Endothelial cell of umbilical vein (primary cell): ENCODE measurements at regions not wholly inside any gene's neighbourhood (a gene's known extent, or its start where the extent isn't known, plus 50 kb on each side); places are given as distances from the start of the nearest gene placed in this dataset.

Source experiments
- BruUV-seq: library from RNA; stranded (reverse); fragments of 400-500 nt; replicated peaks from 2 replicates; lab custom pipeline; 2021; lab: Mats Ljungman, UMichigan
- CTCF ChIA-PET: fragments of 300-600, 350-600 bp; sonication (Branson Sonifier 250); formaldehyde crosslinking; loops from one replicate; lab custom pipeline; 2021; ENCODE audit warnings: antibody characterized with exemption, inconsistent platforms; lab: Charles Lee
- POLR2A ChIA-PET: fragments of 300-600, 350-600 bp; sonication (Branson Sonifier 250); formaldehyde crosslinking; loops from one replicate; lab custom pipeline; 2021; ENCODE audit warnings: antibody characterized with exemption, inconsistent platforms; lab: Charles Lee
- DNase-seq: peaks from one replicate; pipeline ENCODE4 v3.0.0-alpha.2; 2011; ENCODE audit warnings: low read depth, low spot score
- FAIRE-seq: peaks from 2 replicates; lab custom pipeline; 2011; peaks lifted over from hg19 to GRCh38; lab: Jason Lieb, UNC
- H2AFZ ChIP-seq: 2 replicates; pipeline ENCODE4 v1.6.0; 2012; ENCODE audit warnings: low read depth, low read length, control low read depth, inconsistent platforms
- H3K27ac ChIP-seq: 2 replicates; pipeline ENCODE4 v1.5.1; 2011; ENCODE audit warnings: low read depth, mild to moderate bottlenecking, control low read depth, low read length, moderate library complexity; ENCODE audit not compliant: insufficient read depth
- H3K27me3 ChIP-seq, 2 experiments: 2 replicates each; pipeline versions ENCODE4 v1.6.0 to v1.6.1; 2011; ENCODE audit warnings: low read length in 2 of 2, mixed read lengths in 1 of 2; ENCODE audit not compliant: control insufficient read depth in 2 of 2, insufficient read depth in 2 of 2
- H3K36me3 ChIP-seq, 2 experiments: 2 replicates in 1 of 2; 3 replicates in 1 of 2; pipeline ENCODE4 v1.5.1; 2011; ENCODE audit warnings: low read length in 2 of 2, mild to moderate bottlenecking in 1 of 2, moderate library complexity in 1 of 2; ENCODE audit not compliant: control insufficient read depth in 2 of 2, insufficient read depth in 2 of 2; ENCODE audit errors: extremely low read depth in 1 of 2
- H3K4me1 ChIP-seq: 3 replicates; pipeline ENCODE4 v1.5.1; 2011; ENCODE audit warnings: mild to moderate bottlenecking, low read length; ENCODE audit not compliant: control insufficient read depth, insufficient read depth; ENCODE audit errors: extremely low read depth
- H3K4me2 ChIP-seq: 2 replicates; pipeline ENCODE4 v1.6.1; 2011; ENCODE audit warnings: low read length, control low read depth, mixed read lengths; ENCODE audit not compliant: insufficient read depth
- H3K4me3 ChIP-seq, 3 experiments: fragments of 200-600 bp in 1 of 3; sonication (generic), shearing (Covaris generic) in 1 of 3; replicated peaks in 1 of 3; 2 replicates each; pipeline ENCODE4 v1.5.1; 2011 to 2016; ENCODE audit warnings: control low read depth in 3 of 3, low read length in 3 of 3, mild to moderate bottlenecking in 2 of 3, inconsistent platforms in 1 of 3, low read depth in 1 of 3, moderate library complexity in 1 of 3; ENCODE audit not compliant: insufficient read depth in 1 of 3
- H3K79me2 ChIP-seq: 2 replicates; pipeline ENCODE4 v1.6.0; 2012; ENCODE audit warnings: low read length, inconsistent platforms; ENCODE audit not compliant: control insufficient read depth, insufficient read depth
- H3K9ac ChIP-seq: replicated peaks from 2 replicates; pipeline ENCODE3; 2011; ENCODE audit warnings: low read length, control low read depth; ENCODE audit not compliant: insufficient read depth; ENCODE audit errors: extremely low read depth
- H3K9me1 ChIP-seq: replicated peaks from 3 replicates; pipeline ENCODE4 v1.6.0; 2011; ENCODE audit warnings: mild to moderate bottlenecking, low read length; ENCODE audit not compliant: control insufficient read depth, insufficient read depth; ENCODE audit errors: extremely low read depth
- H3K9me3 ChIP-seq: replicated peaks from 2 replicates; pipeline ENCODE4 v1.5.1; 2012; ENCODE audit warnings: low read length, inconsistent platforms; ENCODE audit not compliant: control insufficient read depth, insufficient read depth
- H4K20me1 ChIP-seq: replicated peaks from 2 replicates; pipeline ENCODE3; 2011; ENCODE audit warnings: mild to moderate bottlenecking, low read length; ENCODE audit not compliant: control insufficient read depth, insufficient read depth; ENCODE audit errors: extremely low read depth
- EZH2 ChIP-seq: IDR thresholded peaks from 2 replicates; pipeline ENCODE4 v1.6.1; 2012; ENCODE audit warnings: borderline replicate concordance, low read depth, mild to moderate bottlenecking, moderate library complexity, low read length, inconsistent platforms; ENCODE audit not compliant: severe bottlenecking
- FOS ChIP-seq: IDR thresholded peaks from 2 replicates; pipeline ENCODE4 v1.6.1; 2011; ENCODE audit warnings: mild to moderate bottlenecking, low read length, moderate library complexity, borderline replicate concordance; ENCODE audit not compliant: insufficient read depth
- GATA2 ChIP-seq: IDR thresholded peaks from 2 replicates; pipeline ENCODE4 v1.7.0; 2011; ENCODE audit warnings: low read depth, mild to moderate bottlenecking, moderate library complexity, mixed read lengths, low read length; ENCODE audit not compliant: insufficient read length, insufficient read depth
- JUN ChIP-seq: IDR thresholded peaks from 2 replicates; pipeline ENCODE4 v1.6.1; 2011; ENCODE audit warnings: borderline replicate concordance, low read depth; ENCODE audit not compliant: insufficient read length, insufficient read depth
- MAX ChIP-seq: IDR thresholded peaks from 2 replicates; pipeline ENCODE4 v1.6.1; 2011; ENCODE audit not compliant: insufficient read depth, insufficient read length
- MYC ChIP-seq: IDR thresholded peaks from one replicate; pipeline ENCODE4 v1.6.1; 2011; ENCODE audit warnings: mild to moderate bottlenecking, low read depth, low read length
- POLR2A ChIP-seq: IDR thresholded peaks from 2 replicates; pipeline ENCODE4 v1.6.1; 2012; ENCODE audit warnings: low read depth, mild to moderate bottlenecking, control low read depth, low read length
- POLR2AphosphoS5 ChIP-seq: IDR thresholded peaks from 2 replicates; pipeline ENCODE4 v1.6.1; 2012; ENCODE audit warnings: low read depth, mild to moderate bottlenecking, control low read depth, low read length, moderate library complexity; ENCODE audit not compliant: insufficient read depth
- dilution Hi-C: fragments of 300-500 bp; cut with MboI; formaldehyde crosslinking; loops from one replicate; pipeline ENCODE4 v1.15.0; 2019; ENCODE audit warnings: low sequenced_read_pairs; ENCODE audit not compliant: extremely low pct_ligation_motif_present
- intact Hi-C: fragments of 100-400 bp; cut with micrococcal nuclease; formaldehyde crosslinking; loops from one replicate; pipeline ENCODE4 v1.10.0; 2022
- TF ChIP-seq, protein P1 (sequence below), 2 donors: IDR thresholded peaks; 1 replicate in 1 of 2; 2 replicates in 1 of 2; pipeline ENCODE4 v1.5.1; 2011; ENCODE audit warnings: low read length in 2 of 2, mild to moderate bottlenecking in 2 of 2, moderate library complexity in 2 of 2, control low read depth in 1 of 2, inconsistent platforms in 1 of 2, low read depth in 1 of 2; ENCODE audit not compliant: insufficient read depth in 1 of 2; ENCODE audit errors: extremely low read depth in 1 of 2

GRCh38 chr2:6214471-6214870 lies 522.3 kb downstream of the SOX11 start:
- H2AFZ ChIP-seq, result no peak overlapping the region
- H3K27ac ChIP-seq, result no peak overlapping the region
- H4K20me1 ChIP-seq, result no peaks in the 10 kb centered on the region
- no TSS peak for BruUV-seq
- FAIRE-seq (no peak), DNase-seq (no peak)
- H3K79me2 ChIP-seq, result no peaks in the 10 kb centered on the region
- TF ChIP-seq MAX (no peak), EZH2 (no peak), JUN (no peak), FOS (no peak), POLR2AphosphoS5 (no peak), GATA2 (no peak), POLR2A (no peak), MYC (no peak)
- TF ChIP-seq, protein P1, sequence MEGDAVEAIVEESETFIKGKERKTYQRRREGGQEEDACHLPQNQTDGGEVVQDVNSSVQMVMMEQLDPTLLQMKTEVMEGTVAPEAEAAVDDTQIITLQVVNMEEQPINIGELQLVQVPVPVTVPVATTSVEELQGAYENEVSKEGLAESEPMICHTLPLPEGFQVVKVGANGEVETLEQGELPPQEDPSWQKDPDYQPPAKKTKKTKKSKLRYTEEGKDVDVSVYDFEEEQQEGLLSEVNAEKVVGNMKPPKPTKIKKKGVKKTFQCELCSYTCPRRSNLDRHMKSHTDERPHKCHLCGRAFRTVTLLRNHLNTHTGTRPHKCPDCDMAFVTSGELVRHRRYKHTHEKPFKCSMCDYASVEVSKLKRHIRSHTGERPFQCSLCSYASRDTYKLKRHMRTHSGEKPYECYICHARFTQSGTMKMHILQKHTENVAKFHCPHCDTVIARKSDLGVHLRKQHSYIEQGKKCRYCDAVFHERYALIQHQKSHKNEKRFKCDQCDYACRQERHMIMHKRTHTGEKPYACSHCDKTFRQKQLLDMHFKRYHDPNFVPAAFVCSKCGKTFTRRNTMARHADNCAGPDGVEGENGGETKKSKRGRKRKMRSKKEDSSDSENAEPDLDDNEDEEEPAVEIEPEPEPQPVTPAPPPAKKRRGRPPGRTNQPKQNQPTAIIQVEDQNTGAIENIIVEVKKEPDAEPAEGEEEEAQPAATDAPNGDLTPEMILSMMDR (IDR thresholded peaks at IDR 0.05; ENCODE audit: extremely low read depth in 1 of 2, insufficient read depth in 1 of 2, low read depth in 1 of 2, low read length in 2 of 2), result no peak
- H3K4me3 ChIP-seq, result no peak overlapping the region
- H3K27me3 ChIP-seq, result no peaks in the 10 kb centered on the region
- no peak overlapping the region for H3K9ac ChIP-seq
- H3K36me3 ChIP-seq, result no peaks in the 10 kb centered on the region
- CTCF ChIA-PET, result no interaction called here
- H3K9me1 ChIP-seq, result no peaks in the 10 kb centered on the region
- POLR2A ChIA-PET, result no interaction called here
- H3K4me2 ChIP-seq, result no peak overlapping the region
- dilution Hi-C loops, result no loop called here
- H3K9me3 ChIP-seq, result peaks cover 3% of the 10 kb centered on the region
- intact Hi-C loops, result no loop called here
- no peaks in the 10 kb centered on the region for H3K4me1 ChIP-seq
